ENCODE measurements at regions not wholly inside any gene's neighbourhood (a gene's known extent, or its start where the extent isn't known, plus 50 kb on each side); places are given as distances from the start of the nearest gene placed in this dataset.

DNA sequence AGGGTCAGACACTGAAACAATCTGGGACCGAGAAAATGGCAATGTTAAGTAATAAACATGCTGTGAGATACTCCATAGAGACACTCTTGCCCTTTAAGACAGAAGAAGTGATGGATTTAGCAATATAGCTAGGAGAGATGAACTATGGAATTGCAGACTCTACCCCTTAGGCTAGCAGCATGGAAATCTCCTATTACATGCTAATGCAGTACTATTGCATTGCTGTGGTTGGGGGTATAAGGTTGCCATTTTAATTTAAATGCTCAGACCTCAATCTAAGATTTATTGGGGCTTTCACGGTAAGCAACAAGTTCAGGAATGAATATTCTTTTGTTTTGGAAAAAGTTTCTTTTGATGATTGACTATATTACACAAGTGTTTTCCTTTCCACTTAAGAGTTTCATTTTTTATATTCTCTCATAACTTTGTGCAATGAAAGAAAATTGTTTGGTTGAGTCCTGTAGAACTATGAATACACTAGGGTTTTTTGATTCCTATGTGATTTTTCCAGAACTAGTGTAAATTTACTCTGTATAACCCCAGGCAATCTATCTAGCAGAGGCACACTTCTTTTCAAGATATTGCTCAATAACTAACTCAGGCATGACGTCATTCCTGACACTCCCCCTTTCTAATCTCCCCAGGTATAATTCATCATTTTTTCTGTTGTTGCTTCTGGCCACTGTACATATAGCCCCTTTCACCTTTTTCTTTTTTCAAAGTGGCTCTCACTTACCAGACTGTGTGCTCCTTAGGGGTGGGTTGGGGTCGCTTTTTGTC is 394.7 kb upstream of the KLF12 start:
- TF ChIP-seq, protein P1, sequence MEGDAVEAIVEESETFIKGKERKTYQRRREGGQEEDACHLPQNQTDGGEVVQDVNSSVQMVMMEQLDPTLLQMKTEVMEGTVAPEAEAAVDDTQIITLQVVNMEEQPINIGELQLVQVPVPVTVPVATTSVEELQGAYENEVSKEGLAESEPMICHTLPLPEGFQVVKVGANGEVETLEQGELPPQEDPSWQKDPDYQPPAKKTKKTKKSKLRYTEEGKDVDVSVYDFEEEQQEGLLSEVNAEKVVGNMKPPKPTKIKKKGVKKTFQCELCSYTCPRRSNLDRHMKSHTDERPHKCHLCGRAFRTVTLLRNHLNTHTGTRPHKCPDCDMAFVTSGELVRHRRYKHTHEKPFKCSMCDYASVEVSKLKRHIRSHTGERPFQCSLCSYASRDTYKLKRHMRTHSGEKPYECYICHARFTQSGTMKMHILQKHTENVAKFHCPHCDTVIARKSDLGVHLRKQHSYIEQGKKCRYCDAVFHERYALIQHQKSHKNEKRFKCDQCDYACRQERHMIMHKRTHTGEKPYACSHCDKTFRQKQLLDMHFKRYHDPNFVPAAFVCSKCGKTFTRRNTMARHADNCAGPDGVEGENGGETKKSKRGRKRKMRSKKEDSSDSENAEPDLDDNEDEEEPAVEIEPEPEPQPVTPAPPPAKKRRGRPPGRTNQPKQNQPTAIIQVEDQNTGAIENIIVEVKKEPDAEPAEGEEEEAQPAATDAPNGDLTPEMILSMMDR (IDR thresholded peaks at IDR 0.05; ENCODE audit: borderline replicate concordance), result no peak
- H3K27ac ChIP-seq (replicated peaks), result no peak overlapping the region
- intact Hi-C loops (cut with micrococcal nuclease), result no loop called here
- no peak overlapping the region for H3K4me3 ChIP-seq
- H3K27me3 ChIP-seq (ENCODE audit: low read depth), result no peaks in the 10 kb centered on the region
- H3K9me3 ChIP-seq (replicated peaks), result no peaks in the 10 kb centered on the region
- H3K4me1 ChIP-seq, result no peaks in the 10 kb centered on the region
- no peak for DNase-seq
- H3K36me3 ChIP-seq, result no peaks in the 10 kb centered on the region

DNA sequence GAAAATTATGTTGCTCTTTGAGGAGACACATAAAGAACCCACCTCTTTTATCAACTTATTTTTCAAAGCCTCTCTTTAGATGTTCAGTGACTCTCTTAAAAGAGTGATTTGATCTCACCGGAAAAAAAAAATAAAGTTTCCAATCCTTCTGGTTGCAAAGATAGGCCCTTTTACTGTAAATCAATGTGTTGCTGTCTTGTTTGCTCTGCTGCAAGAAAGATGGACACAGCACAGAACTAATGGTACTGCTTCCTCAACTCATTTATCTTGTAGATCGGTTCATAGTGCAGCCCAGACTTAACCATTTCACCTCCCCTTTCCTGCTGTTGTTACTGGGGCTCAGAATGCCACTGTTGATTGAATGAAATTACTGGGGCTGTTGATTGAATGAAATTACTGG is 388.9 kb upstream of the KLF12 start:
- no peaks in the 10 kb centered on the region for H3K27me3 ChIP-seq (ENCODE audit: low read depth)
- H3K9me3 ChIP-seq (replicated peaks), result no peaks in the 10 kb centered on the region
- no peak overlapping the region for H3K27ac ChIP-seq (replicated peaks)
- TF ChIP-seq, protein P1 (IDR thresholded peaks at IDR 0.05; ENCODE audit: borderline replicate concordance), result no peak
- no peak for DNase-seq
- intact Hi-C loops (cut with micrococcal nuclease), result no loop called here
- no peaks in the 10 kb centered on the region for H3K4me1 ChIP-seq
- H3K4me3 ChIP-seq, result no peak overlapping the region
- H3K36me3 ChIP-seq, result no peaks in the 10 kb centered on the region

DNA sequence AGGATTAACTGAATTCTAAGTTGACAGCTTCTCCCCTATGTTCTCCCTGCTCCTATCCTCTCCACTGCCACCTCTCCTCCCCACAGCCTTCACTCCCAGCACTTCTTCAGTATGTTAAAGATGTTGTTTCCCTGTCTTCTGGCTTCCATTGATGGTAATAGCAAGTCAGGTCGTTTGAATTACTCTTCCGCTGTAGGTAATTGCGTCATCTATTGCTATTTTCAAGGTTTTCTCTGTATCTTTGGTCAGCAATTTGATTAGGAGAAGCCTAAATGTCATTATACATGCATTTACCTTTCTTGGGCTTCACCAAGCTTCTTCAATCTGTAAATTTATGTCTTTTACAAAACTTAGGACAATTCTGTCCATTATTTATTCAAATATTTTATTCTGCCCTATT is 377.3 kb upstream of the KLF12 start:
- TF ChIP-seq, protein P1 (IDR thresholded peaks at IDR 0.05; ENCODE audit: borderline replicate concordance), result no peak
- intact Hi-C loops (cut with micrococcal nuclease), result no loop called here
- Histone ChIP-seq H3K4me1 (no peaks in the 10 kb centered on the region), H3K4me3 (no peak overlapping the region), H3K27me3 (ENCODE audit: low read depth) (no peaks in the 10 kb centered on the region), H3K9me3 (replicated peaks) (peaks cover 7% of the 10 kb centered on the region), H3K27ac (replicated peaks) (no peak overlapping the region), H3K36me3 (no peaks in the 10 kb centered on the region)
- DNase-seq, result no peak

DNA sequence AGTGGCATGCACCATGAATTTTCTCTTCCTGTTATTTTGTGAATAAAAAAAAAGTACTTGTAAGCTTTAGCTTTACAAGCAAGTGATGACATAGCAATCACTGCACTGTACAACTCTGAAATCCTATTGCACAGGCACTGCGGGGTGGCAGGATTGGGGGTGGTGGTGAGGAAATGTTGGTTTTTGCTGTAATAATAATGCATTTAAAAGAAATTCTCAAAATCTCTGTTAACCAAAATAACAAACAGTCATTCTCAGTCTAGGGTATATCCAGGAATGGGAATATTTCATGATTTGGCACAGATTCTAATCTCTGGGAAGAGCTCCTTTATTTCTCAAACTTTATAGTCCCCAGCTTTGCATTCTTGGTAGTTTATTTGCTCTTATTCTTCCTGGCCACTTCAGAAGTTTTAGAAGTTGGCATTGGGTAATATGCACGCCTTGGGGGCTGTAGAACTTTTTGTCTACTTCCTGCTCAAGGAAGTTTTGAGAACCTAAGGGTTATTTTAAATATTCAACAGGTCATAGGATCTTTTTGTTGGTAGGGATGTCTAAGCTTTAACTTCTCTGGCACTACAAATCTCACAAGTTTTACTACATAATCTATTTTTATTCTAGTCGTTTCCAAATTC is 353.0 kb upstream of the KLF12 start:
- H3K9me3 ChIP-seq (replicated peaks), result no peaks in the 10 kb centered on the region
- TF ChIP-seq, protein P1 (IDR thresholded peaks at IDR 0.05; ENCODE audit: borderline replicate concordance), result no peak
- H3K36me3 ChIP-seq, result no peaks in the 10 kb centered on the region
- H3K27me3 ChIP-seq (ENCODE audit: low read depth), result no peaks in the 10 kb centered on the region
- H3K4me3 ChIP-seq, result no peak overlapping the region
- no peak for DNase-seq
- intact Hi-C loops (cut with micrococcal nuclease), result no loop called here
- no peak overlapping the region for H3K27ac ChIP-seq (replicated peaks)
- no peaks in the 10 kb centered on the region for H3K4me1 ChIP-seq

DNA sequence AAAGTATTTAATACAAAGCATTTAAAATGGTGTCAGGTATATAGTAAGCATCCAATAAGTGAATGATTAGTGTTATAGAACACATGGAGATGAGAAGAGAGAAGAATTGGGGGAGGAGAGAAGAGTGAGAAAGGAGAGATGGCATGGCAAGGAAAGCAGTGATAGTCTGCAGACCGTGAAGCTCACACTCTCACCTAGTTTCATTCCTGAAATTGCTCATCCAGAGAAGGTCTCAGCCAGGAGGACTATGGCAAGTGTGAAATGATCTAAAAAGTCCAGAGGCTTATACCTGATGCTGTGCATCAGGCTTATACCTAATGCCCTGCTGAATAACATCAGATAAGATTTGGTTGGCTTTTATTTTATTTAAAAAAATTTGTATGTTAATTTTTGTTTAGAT is 351.6 kb upstream of the KLF12 start:
- TF ChIP-seq, protein P1 (IDR thresholded peaks at IDR 0.05; ENCODE audit: borderline replicate concordance), result no peak

More for the DNA sequence above, 351.6 kb upstream of the KLF12 start:
- H3K27ac ChIP-seq (replicated peaks), result no peak overlapping the region
- intact Hi-C loops (cut with micrococcal nuclease), result no loop called here
- no peaks in the 10 kb centered on the region for H3K4me1 ChIP-seq
- H3K9me3 ChIP-seq (replicated peaks), result no peaks in the 10 kb centered on the region
- H3K27me3 ChIP-seq (ENCODE audit: low read depth), result no peaks in the 10 kb centered on the region
- no peaks in the 10 kb centered on the region for H3K36me3 ChIP-seq
- H3K4me3 ChIP-seq, result no peak overlapping the region
- no peak for DNase-seq
